Mucosa of rectum (tissue), 2 donors: ENCODE measurements at regions not wholly inside any gene's neighbourhood (a gene's known extent, or its start where the extent isn't known, plus 50 kb on each side); places are given as distances from the start of the nearest gene placed in this dataset.

ENCODE experiments used
- H3K27ac ChIP-seq, 2 donors: one replicate each; pipeline ENCODE4 v1.7.0; 2013; ENCODE audit warnings: inconsistent platforms in 2 of 2, low read depth in 2 of 2, low read length in 2 of 2
- H3K27me3 ChIP-seq, 2 donors: one replicate each; pipeline ENCODE4 v1.7.0; 2013; ENCODE audit warnings: low read length in 2 of 2; ENCODE audit not compliant: control insufficient read depth in 2 of 2, insufficient read depth in 2 of 2
- H3K36me3 ChIP-seq, 2 donors: one replicate each; pipeline ENCODE4 v1.7.0; 2013; ENCODE audit warnings: low read length in 2 of 2; ENCODE audit not compliant: control insufficient read depth in 2 of 2, insufficient read depth in 2 of 2
- H3K4me1 ChIP-seq, 2 donors: one replicate each; pipeline ENCODE4 v1.7.0; 2013; ENCODE audit warnings: low read length in 2 of 2, mild to moderate bottlenecking in 1 of 2; ENCODE audit not compliant: control insufficient read depth in 2 of 2, insufficient read depth in 2 of 2
- H3K4me3 ChIP-seq, 2 donors: one replicate each; pipeline ENCODE4 v1.7.0; 2013; ENCODE audit warnings: low read length in 2 of 2
- H3K9ac ChIP-seq, 2 donors: one replicate each; pipeline ENCODE4 v1.7.0; 2013; ENCODE audit warnings: low read length in 2 of 2, low read depth in 1 of 2, mild to moderate bottlenecking in 1 of 2
- H3K9me3 ChIP-seq, 2 donors: one replicate each; pipeline ENCODE4 v1.7.0; 2013; ENCODE audit warnings: low read length in 2 of 2; ENCODE audit not compliant: control insufficient read depth in 2 of 2
- donor health status: healthy.
- donor health status: Normal muscosa, but diverticular disease.

DNA sequence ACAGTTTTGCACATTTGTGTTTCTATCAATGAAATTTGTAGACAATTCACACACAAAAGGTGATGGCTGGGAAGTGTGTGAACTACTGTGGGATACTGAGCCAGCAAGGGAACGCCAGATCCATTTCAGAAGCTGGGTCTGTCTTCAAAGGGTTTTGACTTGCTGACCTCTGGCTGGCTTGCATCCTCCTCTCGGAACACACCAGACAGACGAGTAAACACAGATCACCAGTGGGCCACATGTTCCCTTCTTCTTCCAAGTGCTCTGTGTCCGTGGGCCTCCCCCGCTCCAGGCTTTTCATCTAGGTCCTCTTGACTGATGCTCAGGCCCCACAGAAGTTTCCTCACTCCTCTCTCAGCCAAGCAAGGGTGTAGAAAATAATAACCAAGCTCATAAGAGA, 122.2 kb upstream of the OSR1 start:
- no peak overlapping the region for H3K4me3 ChIP-seq
- no peaks in the 10 kb centered on the region for H3K36me3 ChIP-seq
- no peaks in the 10 kb centered on the region for H3K9me3 ChIP-seq
- no peaks in the 10 kb centered on the region for H3K4me1 ChIP-seq
- H3K27ac ChIP-seq, result no peak overlapping the region
- no peaks in the 10 kb centered on the region for H3K27me3 ChIP-seq
- no peak overlapping the region for H3K9ac ChIP-seq

DNA sequence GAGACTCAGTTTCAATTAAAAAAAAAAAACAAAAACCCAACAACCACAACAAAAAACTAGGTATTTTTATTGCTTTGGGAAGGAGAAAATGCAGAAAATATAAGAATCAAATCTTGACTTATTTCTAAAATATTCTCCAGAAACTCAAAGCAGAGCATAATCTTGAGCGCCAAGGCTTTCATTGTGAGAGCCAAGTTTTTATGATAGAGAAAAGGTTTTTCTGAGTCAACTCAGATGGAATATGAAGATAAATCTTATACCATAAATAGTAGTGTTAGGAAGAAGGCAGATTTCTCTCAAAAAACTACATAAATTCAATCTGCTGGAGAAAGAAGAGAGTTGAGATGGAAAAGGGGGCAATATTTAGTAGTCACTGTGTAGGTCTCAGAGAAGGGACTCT, 121.2 kb upstream of the OSR1 start:
- no peak overlapping the region for H3K27ac ChIP-seq
- H3K4me1 ChIP-seq, result no peaks in the 10 kb centered on the region
- H3K36me3 ChIP-seq, result no peaks in the 10 kb centered on the region
- H3K4me3 ChIP-seq, result no peak overlapping the region
- no peaks in the 10 kb centered on the region for H3K9me3 ChIP-seq
- H3K27me3 ChIP-seq, result no peaks in the 10 kb centered on the region
- no peak overlapping the region for H3K9ac ChIP-seq

DNA sequence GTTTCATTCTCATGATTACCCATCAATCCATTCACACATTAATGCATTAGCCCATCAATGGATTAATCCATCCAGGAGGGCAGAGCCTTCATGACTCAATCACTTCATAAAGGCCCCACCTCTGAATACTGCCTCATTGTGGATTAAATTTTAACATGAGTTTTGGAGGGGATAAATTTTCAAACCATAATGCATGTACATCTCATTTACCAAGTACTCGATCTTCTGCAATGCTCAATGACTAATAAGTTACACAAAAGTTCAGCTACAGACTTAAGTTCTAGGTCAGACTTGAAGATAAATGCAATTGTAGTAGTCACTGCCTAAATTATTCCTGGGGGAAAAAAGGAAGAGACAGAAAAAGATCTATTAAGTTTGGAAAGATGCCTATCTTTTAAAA, 120.0 kb upstream of the OSR1 start:
- H3K9ac ChIP-seq, result no peak overlapping the region
- H3K36me3 ChIP-seq, result no peaks in the 10 kb centered on the region
- H3K27ac ChIP-seq, result no peak overlapping the region
- no peaks in the 10 kb centered on the region for H3K9me3 ChIP-seq
- no peak overlapping the region for H3K4me3 ChIP-seq
- no peaks in the 10 kb centered on the region for H3K4me1 ChIP-seq
- H3K27me3 ChIP-seq, result no peaks in the 10 kb centered on the region

DNA sequence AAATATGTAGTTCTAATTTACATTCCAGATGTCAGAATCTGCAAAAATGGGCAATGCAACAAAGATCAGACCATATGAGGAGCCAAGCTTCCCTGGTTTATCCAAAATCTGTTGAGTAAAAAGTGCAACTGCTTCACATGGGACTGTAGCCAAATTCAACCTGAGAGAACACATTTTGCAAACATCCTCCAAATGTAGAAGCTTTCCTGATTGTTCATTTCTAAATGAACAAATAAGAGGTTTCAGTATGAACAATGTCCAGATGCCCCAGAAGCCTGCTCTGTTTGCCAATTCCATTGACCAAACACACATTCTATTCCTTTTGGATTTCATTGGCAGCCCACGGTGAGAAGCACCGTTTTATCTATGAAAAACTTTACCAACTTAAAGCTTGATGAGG, 117.9 kb upstream of the OSR1 start:
- Histone ChIP-seq H3K9ac (no peak overlapping the region), H3K36me3 (no peaks in the 10 kb centered on the region), H3K9me3 (no peaks in the 10 kb centered on the region), H3K27me3 (no peaks in the 10 kb centered on the region), H3K4me1 (no peaks in the 10 kb centered on the region), H3K27ac (no peak overlapping the region), H3K4me3 (no peak overlapping the region)

DNA sequence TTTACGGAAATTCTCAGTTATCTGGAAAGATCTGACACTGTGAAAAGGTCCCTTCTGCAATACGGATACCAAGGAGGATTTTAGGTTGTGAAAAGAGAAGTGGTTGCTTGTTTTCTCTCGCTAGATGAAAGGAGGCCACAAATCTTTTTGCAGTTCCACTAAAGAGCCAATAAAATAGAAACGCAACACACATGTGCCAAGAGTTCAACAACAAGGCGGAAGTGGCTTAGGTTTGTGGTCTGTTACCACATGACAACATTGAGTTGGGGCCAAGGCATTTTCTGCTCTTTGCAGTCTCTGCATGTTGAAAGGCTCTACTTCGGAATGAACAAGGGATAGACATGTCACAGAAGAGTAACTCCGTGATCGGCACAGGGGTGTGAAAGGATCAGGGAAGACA, 115.7 kb upstream of the OSR1 start:
- no peak overlapping the region for H3K4me3 ChIP-seq
- H3K27me3 ChIP-seq, result no peaks in the 10 kb centered on the region
- no peak overlapping the region for H3K27ac ChIP-seq

DNA sequence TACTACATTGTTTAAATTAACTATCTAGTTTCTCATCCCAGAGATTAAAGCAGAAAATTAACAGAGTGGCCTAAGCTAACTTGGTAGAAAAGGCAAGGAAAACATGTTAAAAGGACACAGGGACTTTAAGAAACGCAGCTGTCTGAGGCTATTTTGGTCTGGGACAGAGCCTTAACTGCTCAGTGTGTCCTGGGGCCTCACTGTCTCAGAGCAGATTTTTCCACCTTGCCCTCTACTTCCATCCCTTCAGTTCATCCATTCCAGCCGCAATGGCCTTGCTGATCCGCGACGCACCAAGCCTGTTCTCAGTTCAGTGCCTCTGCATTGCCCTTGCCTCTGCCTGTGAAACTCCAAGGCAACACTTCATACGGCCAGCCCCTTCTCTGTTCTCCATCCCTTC, 114.9 kb upstream of the OSR1 start:
- Histone ChIP-seq H3K27ac (no peak overlapping the region), H3K4me3 (no peak overlapping the region), H3K36me3 (no peaks in the 10 kb centered on the region), H3K9ac (no peak overlapping the region), H3K4me1 (no peaks in the 10 kb centered on the region), H3K9me3 (no peaks in the 10 kb centered on the region), H3K27me3 (no peaks in the 10 kb centered on the region)

More for the DNA sequence above, 115.7 kb upstream of the OSR1 start:
- Histone ChIP-seq H3K9ac (no peak overlapping the region), H3K9me3 (no peaks in the 10 kb centered on the region), H3K36me3 (no peaks in the 10 kb centered on the region), H3K4me1 (no peaks in the 10 kb centered on the region)

DNA sequence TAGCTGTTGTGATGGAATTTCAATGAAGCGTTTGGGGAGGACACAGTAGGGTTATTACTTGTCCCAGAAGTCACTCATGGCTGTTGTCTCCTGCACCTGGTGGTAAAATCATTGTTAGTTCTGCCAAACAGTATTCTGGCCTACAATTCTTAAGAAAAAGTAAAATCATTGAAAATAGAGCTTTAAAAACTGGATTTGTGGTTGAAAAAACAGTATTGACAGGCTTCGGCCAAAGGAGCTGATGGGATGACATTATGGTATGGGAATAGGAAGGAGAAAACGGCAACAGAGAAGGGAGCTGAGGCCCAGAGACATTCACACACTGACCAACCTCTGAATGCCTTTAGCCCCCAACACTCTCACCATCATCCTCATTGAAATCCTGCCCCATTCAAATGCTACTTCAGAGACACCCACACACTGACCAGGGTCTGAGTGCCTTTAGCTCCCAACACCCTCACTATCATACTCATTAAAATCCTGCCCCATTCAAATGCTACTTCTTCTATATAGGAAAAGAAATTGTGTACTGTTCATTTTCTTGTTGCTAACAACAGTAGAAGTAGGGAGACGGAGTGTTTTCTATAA, 114.1 kb upstream of the OSR1 start:
- Histone ChIP-seq H3K27ac (no peak overlapping the region), H3K9ac (no peak overlapping the region), H3K4me1 (no peaks in the 10 kb centered on the region), H3K9me3 (no peaks in the 10 kb centered on the region), H3K4me3 (no peak overlapping the region), H3K36me3 (no peaks in the 10 kb centered on the region), H3K27me3 (no peaks in the 10 kb centered on the region)

DNA sequence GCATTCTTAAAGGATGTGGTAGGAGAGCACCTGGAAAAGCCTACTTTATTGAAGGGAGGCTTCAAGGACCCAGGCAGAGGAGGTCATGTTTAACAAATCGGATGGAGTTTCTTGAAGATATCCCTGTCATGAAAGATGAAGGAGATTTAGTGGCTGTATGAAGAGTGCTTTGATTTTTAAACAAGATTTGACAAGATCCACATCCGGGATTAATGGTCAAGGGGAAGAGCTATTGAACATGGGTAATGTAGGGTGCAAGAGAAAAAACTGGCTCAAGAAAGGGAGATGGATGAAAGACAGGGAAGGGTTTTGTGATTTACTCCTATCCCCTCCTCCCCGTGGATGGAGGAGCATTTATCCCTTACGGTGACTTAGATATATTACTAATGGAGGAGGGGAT, 113.1 kb upstream of the OSR1 start:
- H3K9me3 ChIP-seq, result no peaks in the 10 kb centered on the region
- H3K4me3 ChIP-seq, result no peak overlapping the region
- H3K27me3 ChIP-seq, result no peaks in the 10 kb centered on the region
- H3K4me1 ChIP-seq, result no peaks in the 10 kb centered on the region
- no peak overlapping the region for H3K9ac ChIP-seq
- H3K27ac ChIP-seq, result no peak overlapping the region
- H3K36me3 ChIP-seq, result no peaks in the 10 kb centered on the region

DNA sequence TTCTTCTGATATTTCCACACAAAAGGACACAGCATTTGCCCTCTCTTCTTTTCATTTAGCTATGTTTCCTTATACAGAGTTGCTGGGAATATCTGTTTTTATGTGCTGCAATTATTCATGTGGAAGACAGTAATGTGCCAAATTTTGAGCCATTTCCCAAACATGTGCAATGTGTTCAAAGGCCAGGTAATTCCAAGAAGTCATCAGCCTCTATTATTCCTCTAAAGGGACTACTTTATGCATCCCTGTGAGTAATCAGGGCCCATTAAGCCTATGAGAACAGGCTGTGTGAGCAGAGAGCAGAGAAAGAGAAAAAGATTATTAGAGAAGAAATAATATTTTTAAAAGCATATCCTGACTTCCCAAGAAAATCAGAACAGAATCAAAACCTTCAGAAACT, 107.6 kb upstream of the OSR1 start:
- H3K27ac ChIP-seq, result no peak overlapping the region
- H3K36me3 ChIP-seq, result no peaks in the 10 kb centered on the region
- H3K4me1 ChIP-seq, result no peaks in the 10 kb centered on the region

DNA sequence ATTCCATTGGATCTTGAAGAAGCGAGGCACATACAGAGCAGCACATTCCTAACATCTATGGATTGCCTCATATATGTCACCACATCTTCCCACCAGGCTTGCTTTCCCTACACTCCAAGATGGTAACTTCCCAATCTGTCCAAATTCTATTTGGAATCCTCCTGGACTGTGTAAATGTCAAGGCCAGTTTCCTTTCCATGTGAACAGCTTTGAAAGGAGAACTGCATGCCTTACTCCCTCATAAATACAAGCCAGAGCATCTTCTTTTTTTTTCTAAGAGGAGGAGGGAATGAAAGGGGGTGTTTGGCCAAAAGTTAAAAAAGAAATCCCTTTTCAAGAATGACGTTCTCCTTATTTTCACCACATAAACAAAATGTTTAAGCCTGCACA, 103.8 kb upstream of the OSR1 start:
- Histone ChIP-seq H3K9me3 (no peaks in the 10 kb centered on the region), H3K4me3 (no peak overlapping the region), H3K9ac (no peak overlapping the region), H3K27ac (no peak overlapping the region), H3K27me3 (no peaks in the 10 kb centered on the region), H3K36me3 (no peaks in the 10 kb centered on the region), H3K4me1 (no peaks in the 10 kb centered on the region)

More for the DNA sequence above, 107.6 kb upstream of the OSR1 start:
- Histone ChIP-seq H3K9me3 (no peaks in the 10 kb centered on the region), H3K9ac (no peak overlapping the region), H3K27me3 (no peaks in the 10 kb centered on the region), H3K4me3 (no peak overlapping the region)
